ENCODE measurements at regions not wholly inside any gene's neighbourhood (a gene's known extent, or its start where the extent isn't known, plus 50 kb on each side); places are given as distances from the start of the nearest gene placed in this dataset.

DNA sequence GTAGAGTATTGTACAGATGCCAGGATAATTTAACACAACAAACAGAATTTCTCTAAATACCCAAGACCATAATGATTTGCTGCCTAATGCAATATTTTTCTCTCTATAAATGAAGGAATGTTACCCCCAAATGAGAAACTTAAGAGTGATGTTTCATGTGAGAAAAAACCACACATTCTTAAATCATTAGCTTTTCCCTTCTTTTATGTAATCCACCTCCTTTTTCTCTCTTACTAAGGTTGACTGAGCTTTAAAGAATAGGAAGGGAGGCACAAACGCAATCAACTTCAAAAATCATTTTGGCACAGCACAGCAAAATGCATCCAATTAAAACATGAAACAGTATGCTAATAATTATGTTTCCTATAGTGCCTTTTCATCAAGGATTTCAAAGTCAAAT lies 698.1 kb upstream of the CDH2 start:
- H3K27me3 ChIP-seq (replicated peaks; ENCODE audit: control insufficient read depth, insufficient read depth, low read length), result no peaks in the 10 kb centered on the region
- no peak for DNase-seq (ENCODE audit: extremely low read depth, insufficient read length)
- TF ChIP-seq, protein P1, sequence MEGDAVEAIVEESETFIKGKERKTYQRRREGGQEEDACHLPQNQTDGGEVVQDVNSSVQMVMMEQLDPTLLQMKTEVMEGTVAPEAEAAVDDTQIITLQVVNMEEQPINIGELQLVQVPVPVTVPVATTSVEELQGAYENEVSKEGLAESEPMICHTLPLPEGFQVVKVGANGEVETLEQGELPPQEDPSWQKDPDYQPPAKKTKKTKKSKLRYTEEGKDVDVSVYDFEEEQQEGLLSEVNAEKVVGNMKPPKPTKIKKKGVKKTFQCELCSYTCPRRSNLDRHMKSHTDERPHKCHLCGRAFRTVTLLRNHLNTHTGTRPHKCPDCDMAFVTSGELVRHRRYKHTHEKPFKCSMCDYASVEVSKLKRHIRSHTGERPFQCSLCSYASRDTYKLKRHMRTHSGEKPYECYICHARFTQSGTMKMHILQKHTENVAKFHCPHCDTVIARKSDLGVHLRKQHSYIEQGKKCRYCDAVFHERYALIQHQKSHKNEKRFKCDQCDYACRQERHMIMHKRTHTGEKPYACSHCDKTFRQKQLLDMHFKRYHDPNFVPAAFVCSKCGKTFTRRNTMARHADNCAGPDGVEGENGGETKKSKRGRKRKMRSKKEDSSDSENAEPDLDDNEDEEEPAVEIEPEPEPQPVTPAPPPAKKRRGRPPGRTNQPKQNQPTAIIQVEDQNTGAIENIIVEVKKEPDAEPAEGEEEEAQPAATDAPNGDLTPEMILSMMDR (IDR thresholded peaks at IDR 0.05; ENCODE audit: insufficient read depth, low read length, poor library complexity, severe bottlenecking), result no peak
- H3K36me3 ChIP-seq (ENCODE audit: control insufficient read depth, insufficient read depth, low read length), result no peaks in the 10 kb centered on the region
- no peak overlapping the region for H3K4me3 ChIP-seq (replicated peaks; ENCODE audit: low read depth, low read length)

DNA sequence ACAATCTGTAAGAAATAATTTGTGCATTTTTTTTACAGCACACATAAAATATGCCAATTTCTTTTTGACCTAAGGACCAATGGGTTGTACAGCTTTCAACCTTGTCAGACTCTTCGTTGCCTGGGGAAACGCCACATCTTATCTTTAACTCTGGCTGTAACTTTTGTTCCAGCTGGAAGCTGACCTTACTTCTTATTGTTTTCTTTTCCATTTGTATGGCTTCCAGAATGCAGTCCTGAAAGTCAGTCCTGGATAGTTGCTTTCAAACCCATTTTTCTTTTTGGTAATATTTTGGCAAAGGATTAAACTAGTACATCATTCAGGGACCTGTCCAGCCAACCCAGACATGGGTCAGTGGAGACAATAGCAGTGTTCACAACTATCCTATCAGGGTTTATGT lies 686.5 kb upstream of the CDH2 start:
- H3K36me3 ChIP-seq (ENCODE audit: control insufficient read depth, insufficient read depth, low read length), result no peaks in the 10 kb centered on the region
- H3K4me3 ChIP-seq (replicated peaks; ENCODE audit: low read depth, low read length), result no peak overlapping the region
- H3K27me3 ChIP-seq (replicated peaks; ENCODE audit: control insufficient read depth, insufficient read depth, low read length), result no peaks in the 10 kb centered on the region
- TF ChIP-seq, protein P1 (IDR thresholded peaks at IDR 0.05; ENCODE audit: insufficient read depth, low read length, poor library complexity, severe bottlenecking), result no peak
- DNase-seq (ENCODE audit: extremely low read depth, insufficient read length), result no peak

DNA sequence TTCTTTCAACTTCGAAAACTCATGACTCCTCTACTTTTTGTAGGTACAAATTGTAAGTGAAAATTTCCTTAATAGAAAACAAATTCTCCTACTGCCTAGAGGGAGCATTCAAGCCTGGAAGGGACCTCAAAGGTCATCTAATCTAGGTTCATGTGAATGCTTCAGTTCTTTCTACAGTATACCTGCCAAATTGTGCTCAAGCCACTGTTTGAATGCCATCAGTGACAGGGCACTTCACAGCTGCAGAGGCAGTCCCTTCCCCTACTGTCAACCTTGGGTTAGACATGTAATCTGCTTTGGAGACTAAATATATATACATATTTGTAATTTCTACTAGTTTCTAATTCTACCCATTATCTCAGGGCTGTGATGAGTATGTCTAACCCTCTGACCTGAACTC lies 681.3 kb upstream of the CDH2 start:
- TF ChIP-seq, protein P1 (IDR thresholded peaks at IDR 0.05; ENCODE audit: insufficient read depth, low read length, poor library complexity, severe bottlenecking), result no peak
- Histone ChIP-seq H3K4me3 (replicated peaks; ENCODE audit: low read depth, low read length) (no peak overlapping the region), H3K36me3 (ENCODE audit: control insufficient read depth, insufficient read depth, low read length) (no peaks in the 10 kb centered on the region), H3K27me3 (replicated peaks; ENCODE audit: control insufficient read depth, insufficient read depth, low read length) (no peaks in the 10 kb centered on the region)
- no peak for DNase-seq (ENCODE audit: extremely low read depth, insufficient read length)

DNA sequence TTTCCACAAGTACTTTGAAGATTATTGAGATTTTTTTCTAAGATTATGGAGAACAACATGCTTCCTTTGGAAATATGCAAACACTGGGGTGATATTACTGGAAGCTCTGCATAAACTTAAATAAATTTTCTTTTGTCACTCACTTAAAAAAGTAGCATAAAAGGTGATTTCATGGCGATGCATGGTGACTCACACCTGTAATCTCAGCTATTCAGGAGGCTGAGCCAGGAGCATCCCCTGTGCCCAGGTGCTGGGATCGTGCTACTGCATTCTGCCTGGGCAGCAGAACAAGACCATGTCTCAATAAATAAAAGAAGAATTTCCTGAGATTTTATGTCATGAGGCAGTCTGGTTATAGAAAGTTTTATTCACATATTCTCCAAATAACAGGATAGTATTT lies 679.1 kb upstream of the CDH2 start:
- DNase-seq (ENCODE audit: extremely low read depth, insufficient read length), result no peak
- TF ChIP-seq, protein P1 (IDR thresholded peaks at IDR 0.05; ENCODE audit: insufficient read depth, low read length, poor library complexity, severe bottlenecking), result no peak
- Histone ChIP-seq H3K27me3 (replicated peaks; ENCODE audit: control insufficient read depth, insufficient read depth, low read length) (no peaks in the 10 kb centered on the region), H3K4me3 (replicated peaks; ENCODE audit: low read depth, low read length) (no peak overlapping the region), H3K36me3 (ENCODE audit: control insufficient read depth, insufficient read depth, low read length) (no peaks in the 10 kb centered on the region)

DNA sequence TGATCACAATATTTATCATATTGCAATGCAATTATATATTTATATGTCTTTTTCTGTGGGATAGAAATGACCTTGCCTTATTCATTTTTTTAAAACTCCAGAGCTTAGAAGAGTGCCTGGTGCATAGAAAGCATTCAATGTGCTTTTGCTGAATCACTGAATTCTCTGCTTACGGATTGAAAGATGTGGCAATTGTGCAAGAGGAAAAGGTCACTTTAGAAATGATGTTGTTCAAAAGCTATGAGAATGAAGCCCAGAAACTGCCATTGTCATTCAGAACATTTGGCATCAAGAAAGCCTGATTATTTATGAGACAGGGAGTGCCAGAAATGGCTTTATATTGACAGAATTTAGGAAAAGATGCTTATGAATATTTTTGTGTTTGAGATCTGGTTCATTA lies 678.6 kb upstream of the CDH2 start:
- DNase-seq (ENCODE audit: extremely low read depth, insufficient read length), result no peak
- Histone ChIP-seq H3K4me3 (replicated peaks; ENCODE audit: low read depth, low read length) (no peak overlapping the region), H3K36me3 (ENCODE audit: control insufficient read depth, insufficient read depth, low read length) (no peaks in the 10 kb centered on the region), H3K27me3 (replicated peaks; ENCODE audit: control insufficient read depth, insufficient read depth, low read length) (no peaks in the 10 kb centered on the region)
- TF ChIP-seq, protein P1 (IDR thresholded peaks at IDR 0.05; ENCODE audit: insufficient read depth, low read length, poor library complexity, severe bottlenecking), result no peak

DNA sequence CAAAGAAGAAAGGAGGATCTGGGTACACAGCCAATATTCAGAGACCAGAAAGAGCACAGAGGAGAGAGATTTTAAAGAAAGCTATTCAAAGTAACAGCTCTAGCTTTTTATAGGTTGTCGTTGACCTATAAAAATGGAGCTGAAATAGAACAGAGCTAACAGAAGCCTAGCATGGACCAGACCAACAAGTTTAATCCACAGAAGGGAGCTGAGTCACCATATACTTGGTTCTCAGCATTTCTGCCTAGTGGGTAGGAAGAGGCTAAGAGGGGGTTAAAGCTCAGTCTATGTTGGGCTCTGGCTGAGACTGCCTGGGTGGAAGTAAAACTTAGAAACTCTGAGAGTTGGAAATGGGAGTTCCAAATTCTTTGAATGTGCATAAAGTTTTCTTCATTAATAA lies 678.0 kb upstream of the CDH2 start:
- DNase-seq (ENCODE audit: extremely low read depth, insufficient read length), result no peak
- Histone ChIP-seq H3K4me3 (replicated peaks; ENCODE audit: low read depth, low read length) (no peak overlapping the region), H3K36me3 (ENCODE audit: control insufficient read depth, insufficient read depth, low read length) (no peaks in the 10 kb centered on the region), H3K27me3 (replicated peaks; ENCODE audit: control insufficient read depth, insufficient read depth, low read length) (no peaks in the 10 kb centered on the region)
- TF ChIP-seq, protein P1 (IDR thresholded peaks at IDR 0.05; ENCODE audit: insufficient read depth, low read length, poor library complexity, severe bottlenecking), result no peak
